ENCODE measurements at regions not wholly inside any gene's neighbourhood (a gene's known extent, or its start where the extent isn't known, plus 50 kb on each side); places are given as distances from the start of the nearest gene placed in this dataset.

DNA sequence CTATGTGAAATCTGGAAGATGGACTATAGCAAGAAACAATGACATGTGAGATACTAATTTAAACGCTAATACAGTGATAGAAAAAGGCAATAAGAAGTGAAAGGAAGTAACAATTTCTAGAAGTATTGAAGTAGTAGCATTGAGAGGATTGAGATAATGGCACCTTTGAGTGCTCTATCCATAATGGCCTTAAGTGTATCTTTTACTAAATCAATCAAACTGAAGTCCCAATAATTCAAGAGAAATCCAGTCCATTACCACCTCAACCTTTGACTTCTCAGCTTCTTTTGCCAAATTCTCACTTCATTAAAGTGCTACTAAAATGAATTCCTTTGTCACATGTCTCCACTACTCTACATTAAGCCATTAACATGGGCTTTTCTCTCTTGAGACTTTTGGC, 82.6 kb upstream of the KYNU start:
- TF ChIP-seq, protein P1, sequence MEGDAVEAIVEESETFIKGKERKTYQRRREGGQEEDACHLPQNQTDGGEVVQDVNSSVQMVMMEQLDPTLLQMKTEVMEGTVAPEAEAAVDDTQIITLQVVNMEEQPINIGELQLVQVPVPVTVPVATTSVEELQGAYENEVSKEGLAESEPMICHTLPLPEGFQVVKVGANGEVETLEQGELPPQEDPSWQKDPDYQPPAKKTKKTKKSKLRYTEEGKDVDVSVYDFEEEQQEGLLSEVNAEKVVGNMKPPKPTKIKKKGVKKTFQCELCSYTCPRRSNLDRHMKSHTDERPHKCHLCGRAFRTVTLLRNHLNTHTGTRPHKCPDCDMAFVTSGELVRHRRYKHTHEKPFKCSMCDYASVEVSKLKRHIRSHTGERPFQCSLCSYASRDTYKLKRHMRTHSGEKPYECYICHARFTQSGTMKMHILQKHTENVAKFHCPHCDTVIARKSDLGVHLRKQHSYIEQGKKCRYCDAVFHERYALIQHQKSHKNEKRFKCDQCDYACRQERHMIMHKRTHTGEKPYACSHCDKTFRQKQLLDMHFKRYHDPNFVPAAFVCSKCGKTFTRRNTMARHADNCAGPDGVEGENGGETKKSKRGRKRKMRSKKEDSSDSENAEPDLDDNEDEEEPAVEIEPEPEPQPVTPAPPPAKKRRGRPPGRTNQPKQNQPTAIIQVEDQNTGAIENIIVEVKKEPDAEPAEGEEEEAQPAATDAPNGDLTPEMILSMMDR (conservative IDR thresholded peaks at IDR 0.05; ENCODE audit: low read length): no peak
- TF ChIP-seq EZH2phosphoT487 (IDR thresholded peaks at IDR 0.05; ENCODE audit: borderline replicate concordance): no peak

Measured in Loucy (cell line).